GF-D8 (cell line): ENCODE measurements at regions not wholly inside any gene's neighbourhood (a gene's known extent, or its start where the extent isn't known, plus 50 kb on each side); places are given as distances from the start of the nearest gene placed in this dataset.

ENCODE experiments used
- DNase-seq: peaks from one replicate; lab custom pipeline; 2025; lab: John Stamatoyannopoulos, UW

DNA sequence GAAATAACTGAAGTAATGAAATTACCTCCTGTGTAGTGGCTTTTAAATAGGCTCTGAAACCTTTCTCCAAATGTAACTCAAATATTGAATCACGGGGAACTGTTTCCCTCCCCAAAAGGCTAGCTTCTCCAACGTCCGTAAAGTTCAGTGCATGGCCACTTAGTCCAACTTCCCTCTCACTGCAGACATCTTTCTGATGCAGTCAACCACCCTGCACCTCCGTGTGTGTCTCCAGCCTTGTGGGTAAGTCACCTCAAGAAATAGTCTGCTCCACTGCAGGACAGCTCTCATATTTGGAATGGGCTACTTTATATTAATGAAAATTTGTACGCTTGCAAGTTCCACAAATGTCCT lies 152.5 kb upstream of the CYRIA start:
- DNase-seq = no peak

DNA sequence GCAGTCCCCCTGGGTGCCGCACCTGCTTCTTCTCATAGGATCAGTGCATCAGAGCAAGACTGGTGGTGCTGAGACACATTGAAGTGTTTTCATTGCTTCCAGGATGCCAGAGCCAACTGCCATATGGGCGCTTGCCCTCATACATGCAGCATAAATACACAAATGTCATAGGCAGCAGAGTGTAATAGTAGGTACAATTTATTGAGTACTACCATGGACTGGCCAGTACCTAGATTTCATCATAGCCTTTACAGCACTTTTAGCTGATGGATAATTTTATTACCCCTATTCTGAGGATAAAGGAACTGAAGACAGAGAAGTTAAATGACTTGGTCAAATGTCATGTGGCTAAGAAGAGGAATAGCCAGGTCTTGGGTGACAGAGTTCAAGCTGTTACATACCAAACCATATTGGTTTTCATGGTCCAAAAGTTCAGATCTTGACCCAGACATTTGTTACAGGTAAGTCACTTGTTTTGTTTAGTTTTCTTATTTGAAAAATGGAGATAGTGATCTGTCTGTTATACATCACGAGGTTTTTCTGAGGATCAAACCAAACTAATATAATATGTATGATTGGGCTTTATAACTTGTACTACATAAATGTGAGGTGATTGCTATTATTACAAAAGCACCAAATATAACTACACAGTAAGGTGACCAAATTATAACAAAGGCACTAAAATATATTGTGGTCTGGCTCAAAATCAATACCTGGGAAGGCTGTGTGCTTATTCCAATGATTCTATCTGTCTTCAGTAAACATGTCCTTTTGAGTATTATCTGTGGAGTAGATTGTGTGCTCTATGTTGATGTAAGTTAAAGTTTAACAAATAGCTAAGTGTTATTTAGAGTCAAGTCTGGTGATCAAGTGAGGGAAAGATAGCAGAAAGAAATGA lies 151.9 kb upstream of the CYRIA start:
- DNase-seq = no peak

DNA sequence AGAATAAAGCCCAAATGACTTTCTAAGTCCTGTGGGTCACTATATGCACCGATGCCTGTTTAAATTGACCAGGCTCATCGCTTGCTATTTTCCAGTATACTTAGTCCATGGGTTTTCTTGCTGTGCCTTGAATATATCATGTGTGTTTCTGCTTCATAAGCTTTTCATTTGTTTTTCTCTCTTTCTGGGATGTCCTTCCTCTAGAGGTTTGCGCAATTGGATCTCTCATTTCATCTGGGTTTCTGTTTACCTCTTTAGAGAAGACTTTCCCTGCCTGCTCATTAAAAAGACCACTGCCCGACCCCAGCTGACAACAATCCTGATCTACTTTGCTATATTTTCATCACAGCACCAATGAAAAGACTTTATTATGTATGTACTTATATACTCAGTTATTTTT lies 150.9 kb upstream of the CYRIA start:
- DNase-seq = no peak

DNA sequence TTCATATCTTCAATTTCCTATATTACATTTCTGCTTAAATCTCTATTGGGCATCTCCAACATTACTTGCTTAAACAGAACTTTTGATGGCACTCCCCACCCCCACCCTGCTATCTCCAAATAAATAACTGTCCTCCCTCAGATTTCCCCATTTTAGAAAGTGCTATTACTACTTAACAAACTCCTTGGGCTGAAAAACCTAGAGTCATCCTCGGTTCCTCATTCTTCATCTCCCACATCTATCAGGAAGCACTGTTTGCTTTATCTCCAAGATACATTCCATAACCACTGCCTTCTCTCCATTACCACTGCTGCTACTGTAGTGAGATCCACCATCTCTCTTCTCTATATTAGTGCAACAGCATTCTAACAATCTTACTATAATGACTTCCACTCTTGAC lies 150.4 kb upstream of the CYRIA start:
- no peak for DNase-seq

DNA sequence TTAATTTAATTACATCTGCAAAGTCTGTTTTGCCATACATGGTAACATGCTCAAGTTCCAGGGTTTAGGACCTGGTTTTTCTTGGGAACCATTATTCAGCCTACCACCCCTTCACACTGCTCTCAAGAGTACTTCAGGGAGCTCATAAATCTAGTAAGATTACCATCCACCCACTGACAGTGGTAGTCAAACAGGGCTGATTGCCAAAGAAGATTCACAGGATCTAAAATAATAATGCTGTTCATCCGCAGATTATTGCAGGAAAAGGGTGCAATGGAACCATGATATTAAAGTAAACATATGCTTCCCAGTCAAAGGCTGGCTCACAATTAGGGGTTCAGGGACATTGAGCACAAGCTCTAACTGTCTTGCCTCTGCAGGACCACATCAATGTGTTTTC lies 148.0 kb upstream of the CYRIA start:
- DNase-seq = no peak

DNA sequence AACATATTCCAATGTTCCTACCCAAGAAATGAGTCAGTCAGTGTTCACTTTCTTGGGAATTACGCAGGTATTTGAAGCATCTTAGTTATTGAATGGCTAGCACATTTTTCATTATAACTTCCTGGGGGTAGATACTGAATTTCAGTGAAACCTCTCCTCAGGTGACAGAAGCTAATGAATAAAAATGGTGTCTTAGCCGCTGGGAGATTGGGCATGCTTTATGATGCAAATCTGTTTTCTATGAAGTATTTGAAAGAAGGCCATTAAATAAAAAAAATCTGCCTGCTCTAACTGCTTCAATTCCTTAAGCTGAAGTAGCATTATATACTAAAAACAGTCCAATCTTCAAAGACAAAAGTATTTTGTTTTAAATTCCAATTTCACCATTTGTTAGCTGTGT lies 132.8 kb upstream of the CYRIA start:
- DNase-seq = no peak

DNA sequence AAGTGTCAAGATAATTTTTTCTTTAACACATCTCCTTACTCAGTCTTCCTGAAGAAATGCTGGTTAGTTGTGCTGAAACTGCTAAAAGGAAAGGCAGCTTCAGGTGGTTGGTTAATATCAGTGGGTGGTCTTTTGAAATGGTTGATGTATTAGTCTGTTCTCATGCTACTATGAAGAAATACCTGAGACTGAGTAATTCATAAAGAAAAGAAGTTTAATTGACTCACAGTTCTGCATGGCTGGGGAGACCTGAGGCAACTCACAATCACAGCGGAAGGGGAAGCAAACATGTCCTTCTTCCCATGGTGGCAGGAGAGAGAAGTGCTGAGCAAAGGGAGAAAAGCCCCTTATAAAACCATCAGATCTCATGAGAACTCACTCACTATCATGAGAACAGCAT lies 125.9 kb upstream of the CYRIA start:
- no peak for DNase-seq

DNA sequence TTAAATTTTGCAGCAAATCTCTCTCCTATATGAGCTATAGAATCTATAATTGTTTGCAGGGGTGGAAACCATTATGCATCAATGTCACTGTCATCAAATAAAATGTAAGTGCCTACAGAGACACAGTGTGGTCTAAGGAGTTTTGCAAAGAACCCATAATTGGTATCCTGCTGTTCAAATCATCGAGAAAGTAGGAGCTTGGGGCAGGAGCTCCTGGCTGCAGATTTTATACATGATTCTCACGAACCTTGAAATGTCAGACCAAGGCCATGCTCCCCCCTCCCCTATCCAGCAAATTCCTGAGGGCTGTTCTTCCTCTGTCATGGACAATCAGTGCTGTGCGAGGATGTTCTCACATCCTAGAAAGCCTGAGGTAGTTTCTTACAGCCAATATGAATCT lies 119.5 kb upstream of the CYRIA start:
- no peak for DNase-seq

DNA sequence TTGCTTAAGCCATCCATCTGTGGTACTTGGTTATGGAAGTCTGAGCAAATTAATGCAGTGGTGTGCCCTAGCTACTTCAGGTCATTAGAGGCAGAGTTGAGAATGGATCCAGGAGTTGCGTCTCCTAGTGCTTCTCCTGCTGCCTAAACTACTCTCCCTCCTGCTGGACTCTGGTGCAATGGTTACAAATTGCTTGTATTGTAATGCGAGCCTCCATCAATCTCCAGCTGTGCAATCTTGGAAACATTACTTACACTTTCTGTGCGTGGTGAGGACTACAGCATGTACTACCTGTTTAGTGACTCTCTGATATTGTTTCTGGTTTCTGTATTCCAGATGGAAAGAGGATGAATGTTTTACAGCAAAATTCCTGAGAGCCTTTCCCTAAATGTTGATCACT lies 119.0 kb upstream of the CYRIA start:
- DNase-seq = no peak

DNA sequence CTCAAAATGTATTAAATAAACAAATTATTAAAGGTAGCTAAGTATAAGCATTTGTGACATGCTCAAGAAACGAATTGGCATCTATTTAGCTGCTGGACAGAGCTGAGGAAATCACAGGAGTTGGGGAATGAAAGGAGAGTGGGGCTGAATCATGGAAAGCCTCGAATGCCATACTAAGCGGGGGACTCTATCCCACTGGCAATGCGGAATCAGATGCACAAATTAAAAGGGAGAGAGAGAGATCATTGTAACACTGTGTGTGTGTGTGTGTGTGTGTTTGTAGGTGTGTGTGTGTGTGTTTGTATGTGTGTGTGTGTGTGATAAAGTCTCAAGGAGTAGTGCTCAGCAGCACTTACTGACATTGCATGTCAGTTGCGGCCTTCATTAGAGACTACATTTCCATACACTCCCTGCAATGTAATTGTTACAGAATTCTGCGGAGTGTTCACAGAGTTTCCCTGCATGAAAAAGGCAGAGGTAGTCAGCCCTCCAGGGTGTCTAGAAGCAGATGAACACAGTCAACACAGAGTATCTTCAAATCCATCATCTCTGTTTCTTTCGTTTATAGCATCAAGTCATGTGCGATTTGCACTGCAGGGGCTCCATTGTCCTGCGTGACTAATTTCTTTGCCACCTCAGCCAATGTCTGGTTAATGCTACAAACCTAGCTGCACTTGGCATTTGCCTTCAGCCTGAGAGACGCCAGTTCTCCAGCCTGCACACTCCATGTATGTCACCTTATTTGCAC lies 111.7 kb upstream of the CYRIA start:
- DNase-seq = no peak

DNA sequence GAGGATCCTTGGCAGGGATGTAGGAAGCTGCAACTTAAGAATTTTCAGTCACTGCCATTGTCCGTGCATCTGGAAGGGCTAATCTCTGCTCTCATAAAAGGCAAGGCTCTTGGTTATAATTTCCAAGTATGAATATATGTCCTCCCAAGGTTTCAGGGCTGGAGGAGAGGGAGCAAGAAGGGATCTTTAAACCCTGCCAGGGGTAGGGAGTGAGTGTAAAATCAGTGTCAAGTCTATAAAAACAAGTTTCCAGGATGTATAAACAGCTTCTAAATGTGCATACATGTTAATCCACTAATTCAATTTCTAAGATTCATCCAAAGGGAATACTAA lies 110.2 kb upstream of the CYRIA start:
- no peak for DNase-seq

DNA sequence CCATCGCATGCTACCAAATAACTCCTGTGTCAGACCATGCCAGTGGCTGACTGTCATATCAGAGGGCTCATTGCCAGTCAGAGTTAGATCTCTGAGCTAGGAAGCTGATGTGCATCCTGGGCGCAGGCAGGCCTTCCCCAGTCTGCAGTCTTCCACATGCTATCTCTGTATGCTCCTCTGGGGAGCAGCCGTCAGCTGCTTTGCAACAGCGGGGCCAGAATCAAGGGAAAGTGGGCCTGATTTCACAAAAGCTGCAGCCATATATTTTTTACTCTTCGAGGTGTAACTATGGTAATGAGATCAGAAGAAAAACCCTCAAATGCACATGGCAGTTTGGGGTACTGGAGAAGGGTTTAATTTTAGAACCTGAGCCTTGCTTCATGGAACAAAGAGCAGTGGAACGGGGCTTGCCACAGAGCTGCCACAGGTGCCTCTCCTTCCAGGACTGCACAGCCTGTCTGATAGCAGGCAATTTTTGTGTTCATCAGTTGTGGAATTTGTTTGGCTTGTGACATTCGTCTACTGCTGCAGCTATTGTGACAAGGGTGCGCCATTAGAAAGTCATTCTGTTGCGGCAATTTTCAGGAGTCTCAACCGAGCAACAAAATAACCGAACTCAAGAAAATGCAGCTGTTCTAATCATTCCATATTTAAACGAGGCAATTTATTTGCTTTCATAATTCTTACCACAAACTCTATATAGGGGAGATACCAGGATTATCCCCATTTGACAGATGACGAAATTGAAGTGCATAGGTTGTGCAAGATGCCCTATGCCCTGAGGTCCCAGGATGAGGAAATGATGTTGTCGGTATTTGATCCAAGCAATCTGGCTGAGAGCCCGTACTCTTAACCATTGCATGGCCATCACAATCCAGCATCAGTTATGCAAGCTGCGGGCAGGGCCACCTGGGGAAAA lies 109.6 kb upstream of the CYRIA start:
- no peak for DNase-seq

DNA sequence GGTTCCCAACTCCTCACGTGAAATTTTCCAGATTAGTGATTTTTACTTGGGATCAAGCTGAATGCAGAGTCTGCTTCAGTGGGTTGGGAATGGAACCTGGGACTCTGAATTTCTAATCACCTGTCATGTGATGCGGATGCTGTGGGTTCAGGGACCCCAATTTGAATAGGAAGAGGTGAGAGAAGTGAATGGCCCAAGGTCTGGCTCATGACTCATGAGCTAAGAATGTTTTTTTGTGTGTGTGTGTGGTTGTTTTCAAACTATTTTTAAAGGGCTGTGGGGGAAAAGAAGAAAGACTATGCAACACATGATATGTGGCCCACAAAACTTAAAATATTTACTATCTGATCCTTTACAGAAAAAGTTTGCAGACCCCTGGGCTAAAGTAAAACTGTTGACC lies 108.5 kb upstream of the CYRIA start:
- no peak for DNase-seq

DNA sequence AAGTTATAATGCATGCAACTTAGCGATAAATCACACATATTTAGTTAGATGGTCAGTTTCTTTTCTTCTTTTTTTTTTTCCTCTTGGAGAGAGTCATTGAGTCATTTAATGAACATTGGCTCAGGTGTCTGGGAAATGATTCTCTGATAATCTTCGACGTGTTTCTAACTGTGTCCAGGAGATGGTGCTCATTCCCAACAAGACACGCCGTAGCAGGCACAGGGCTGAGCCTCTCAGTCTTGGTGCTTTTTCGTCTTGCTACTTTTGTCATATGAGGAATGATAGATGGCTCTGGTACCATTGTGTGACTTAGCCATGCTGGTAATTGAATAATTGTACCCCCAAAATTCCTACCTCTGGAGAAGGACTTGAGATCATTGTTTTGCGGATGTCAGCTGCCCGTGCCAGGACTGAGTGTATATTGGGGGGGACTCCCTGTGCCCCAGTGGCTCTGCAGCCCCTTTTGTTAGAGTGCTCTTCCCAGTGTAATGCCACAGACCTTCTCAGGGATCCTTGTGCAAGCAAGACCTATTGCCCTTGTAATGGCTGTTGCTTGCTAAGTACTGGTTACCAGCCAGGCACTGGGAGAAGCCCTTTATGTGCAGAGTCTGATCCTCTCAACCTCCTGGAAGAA lies 107.6 kb upstream of the CYRIA start:
- no peak for DNase-seq

DNA sequence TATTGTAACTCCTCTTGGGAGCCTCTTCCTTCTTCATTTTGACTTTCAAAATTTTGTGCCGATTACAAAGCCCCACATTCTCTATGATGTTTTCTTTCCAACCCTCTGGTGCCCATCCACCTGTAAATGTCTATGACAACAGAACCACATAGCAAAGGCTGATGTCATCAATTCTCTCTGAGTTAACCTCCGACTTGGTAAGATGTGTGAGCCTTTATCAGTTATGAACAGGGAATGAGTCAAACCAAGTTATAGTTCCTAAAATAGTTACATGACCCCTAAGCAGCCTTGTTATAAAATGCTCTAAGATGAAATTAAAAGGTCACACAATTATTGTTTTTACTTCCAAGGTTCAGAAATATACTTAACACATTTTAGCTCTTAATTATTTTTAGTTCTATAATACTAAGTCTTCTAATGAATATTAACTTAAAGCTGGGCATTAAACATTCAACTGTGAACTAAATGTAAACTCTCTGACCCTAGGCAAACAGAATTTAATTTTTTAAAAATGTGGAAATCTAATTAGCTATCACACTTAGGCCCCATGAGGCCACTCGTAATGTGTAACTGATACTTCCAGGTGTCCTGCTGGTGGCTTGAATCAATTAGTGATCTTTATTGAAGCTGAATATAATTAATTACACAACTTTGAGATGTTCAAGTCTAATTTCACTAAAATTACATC lies 102.3 kb upstream of the CYRIA start:
- DNase-seq = no peak

DNA sequence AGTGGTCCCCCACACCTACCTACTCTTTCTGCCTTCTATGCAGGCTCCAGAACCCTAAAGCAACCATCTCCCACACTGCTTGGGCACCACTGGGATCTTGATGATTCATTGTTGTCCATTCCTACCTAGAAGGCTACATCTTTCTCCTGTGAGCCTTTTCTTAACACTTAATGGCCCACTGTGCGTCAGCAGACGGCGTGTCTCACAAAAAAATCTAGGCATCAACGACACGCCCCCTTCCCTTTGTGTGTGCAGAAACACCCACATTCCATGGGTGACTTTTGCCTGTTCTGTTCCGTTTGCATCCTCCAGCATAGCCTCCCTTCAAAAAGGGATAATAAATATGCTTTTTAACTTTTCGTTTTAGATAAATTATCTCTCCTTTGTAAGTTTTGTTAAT lies 99.7 kb upstream of the CYRIA start:
- no peak for DNase-seq

DNA sequence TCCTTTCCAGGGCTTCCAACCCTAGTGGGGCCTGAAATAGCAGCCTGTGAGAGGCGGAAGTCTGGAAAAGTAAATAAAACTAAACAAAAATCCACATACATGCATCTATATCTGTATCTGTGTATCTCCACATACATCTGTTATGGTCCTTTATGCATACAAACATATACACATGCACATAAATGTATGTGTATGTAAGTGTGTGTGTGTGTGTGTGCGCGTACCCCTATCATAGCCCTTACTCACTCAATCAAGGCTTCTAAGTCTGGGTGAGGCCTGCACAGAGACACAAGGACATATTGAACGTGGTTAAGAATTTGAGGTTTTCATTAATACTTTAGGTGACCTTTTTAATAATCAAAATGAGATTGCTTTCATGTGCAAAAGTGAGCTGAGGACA lies 98.9 kb upstream of the CYRIA start:
- no peak for DNase-seq

DNA sequence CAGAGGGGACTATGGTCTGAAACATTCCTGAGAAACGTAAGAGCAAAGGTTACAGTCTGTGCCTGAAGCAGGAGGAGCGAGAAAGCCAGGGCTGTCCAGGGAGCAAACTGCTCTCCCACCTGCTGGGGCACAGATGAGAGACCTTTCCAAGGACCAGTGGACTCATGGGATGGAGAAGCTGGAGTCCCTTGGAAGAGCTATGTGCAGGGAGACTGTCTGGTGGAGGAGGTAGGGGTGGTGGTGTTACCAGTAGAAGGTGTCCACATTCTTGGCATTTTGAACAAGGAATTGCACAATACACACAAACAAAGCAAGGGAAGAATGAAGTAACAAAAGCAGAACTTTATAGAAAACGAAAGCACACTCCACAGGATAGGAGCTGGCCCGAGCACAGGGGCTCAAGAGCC lies 97.9 kb upstream of the CYRIA start:
- no peak for DNase-seq

DNA sequence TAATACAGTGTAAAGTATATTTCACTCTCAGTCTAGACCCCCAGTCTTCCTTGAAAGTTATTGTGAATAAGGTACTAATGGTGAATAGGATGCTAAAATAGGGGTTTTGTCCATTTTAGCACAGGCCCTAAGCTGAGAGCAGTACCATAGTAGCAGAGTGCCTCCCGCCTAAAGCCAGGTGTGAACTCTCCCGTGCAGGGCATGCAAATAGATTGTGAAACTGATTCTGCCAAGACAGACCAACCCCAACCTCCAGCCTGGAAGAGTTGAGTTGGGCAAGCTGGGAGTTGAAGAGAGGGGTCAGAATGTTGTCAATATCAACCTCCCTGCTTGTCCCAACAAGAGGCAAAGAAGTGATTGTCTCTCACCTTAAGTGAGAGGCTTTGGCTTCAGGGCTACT lies 97.4 kb upstream of the CYRIA start:
- DNase-seq = no peak

DNA sequence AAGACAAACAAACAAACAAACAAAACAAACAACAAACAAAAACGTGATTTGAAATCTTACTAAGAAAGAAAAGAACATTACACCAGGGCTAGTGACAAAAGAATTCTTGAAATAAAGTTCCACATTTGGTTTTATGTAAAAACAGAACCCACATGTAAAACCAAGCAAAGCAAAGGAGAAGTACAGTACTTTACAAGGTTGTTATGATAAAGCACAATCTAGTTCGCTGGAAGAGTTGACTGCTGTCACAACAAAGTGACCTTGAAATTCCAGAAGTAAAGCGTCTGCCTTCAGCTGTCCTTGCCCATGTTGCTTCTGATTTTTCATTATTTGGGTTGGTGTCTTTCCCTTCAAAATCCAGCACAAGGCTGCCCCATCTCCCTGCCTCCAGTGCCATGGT lies 94.8 kb upstream of the CYRIA start:
- no peak for DNase-seq

DNA sequence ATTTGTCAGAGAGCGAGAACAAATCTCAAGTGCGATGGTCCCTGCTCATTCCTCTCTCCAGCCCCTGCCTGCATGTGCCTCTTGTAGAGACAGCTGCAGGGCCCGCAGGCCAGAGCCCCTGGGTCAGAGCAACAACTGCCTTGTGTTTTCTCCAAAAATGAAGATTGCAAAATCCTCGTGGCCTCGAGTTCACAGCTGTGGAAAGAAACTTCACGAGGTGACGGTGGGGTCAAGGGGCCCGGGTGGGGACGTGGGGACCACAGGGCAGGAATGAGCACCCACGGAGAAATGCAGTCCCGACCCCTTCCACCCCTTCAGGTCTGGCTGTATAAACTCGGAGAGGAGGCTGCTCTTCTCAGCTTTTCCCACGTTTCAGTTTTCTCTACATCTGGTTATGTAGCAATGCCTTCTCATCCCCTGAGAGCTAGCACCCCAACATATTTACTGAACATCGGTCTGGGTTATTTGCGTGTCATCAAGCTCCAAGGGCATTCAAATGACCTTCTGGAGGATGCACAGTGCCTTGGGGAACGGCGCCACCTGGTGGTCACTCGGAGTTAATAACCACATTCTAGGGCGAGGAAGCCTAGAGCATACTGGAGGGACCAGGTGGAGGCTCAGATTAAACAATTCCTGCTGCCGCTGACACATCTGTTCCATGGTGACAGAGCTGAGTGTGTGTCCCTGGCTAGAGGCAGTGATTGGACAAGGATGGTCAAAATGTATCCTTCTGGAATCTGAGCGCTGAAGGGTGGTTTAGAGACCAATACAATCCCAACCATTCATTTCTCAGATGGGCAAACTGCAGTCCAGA lies 91.4 kb upstream of the CYRIA start:
- no peak for DNase-seq
